K562 (cell line): ENCODE measurements at regions not wholly inside any gene's neighbourhood (a gene's known extent, or its start where the extent isn't known, plus 50 kb on each side); places are given as distances from the start of the nearest gene placed in this dataset.

Experiments
- BDP1 ChIP-seq: IDR thresholded peaks from 3 replicates; pipeline ENCODE4 v1.6.1; 2011; ENCODE audit not compliant: insufficient read length, insufficient read depth
- CCAR2 ChIP-seq: fragments of 200-400 bp; formaldehyde crosslinking; IDR thresholded peaks from 2 replicates; pipeline ENCODE4 v1.6.1; 2017; ENCODE audit warnings: mild to moderate bottlenecking, low read depth, low read length
- CREM ChIP-seq: IDR thresholded peaks from 2 replicates; pipeline ENCODE4 v1.6.1; 2014; ENCODE audit warnings: antibody characterized with exemption, low read depth
- DMBX1 ChIP-seq: fragments of 250-450 bp; sonication (Bioruptor Pico); IDR thresholded peaks from 2 replicates; pipeline ENCODE4 v1.8.0; 2022; ENCODE audit warnings: inconsistent platforms, mild to moderate bottlenecking, moderate library complexity, borderline replicate concordance
- HLTF ChIP-seq: fragments of 450-650 bp; IDR thresholded peaks from 2 replicates; pipeline ENCODE4 v1.6.1; 2016
- IRF2 ChIP-seq: sonication (generic); formaldehyde crosslinking; IDR thresholded peaks from 2 replicates; pipeline ENCODE4 v1.8.1; 2022; ENCODE audit warnings: mild to moderate bottlenecking, missing genetic modification reagents
- NR2C2 ChIP-seq, 2 experiments: fragments of 200-800 bp in 1 of 2; sonication (Bioruptor generic) in 1 of 2; sonication (generic) in 1 of 2; formaldehyde crosslinking in 1 of 2; IDR thresholded peaks; 2 replicates each; pipeline versions ENCODE4 v1.6.1 to v1.8.0; 2016 to 2022; ENCODE audit warnings: mild to moderate bottlenecking in 1 of 2, missing compliant biosample characterization in 1 of 2, missing genetic modification characterization in 1 of 2, missing genetic modification reagents in 1 of 2
- RAD51 ChIP-seq: fragments of 450-650 bp; IDR thresholded peaks from 2 replicates; pipeline ENCODE4 v1.7.1; 2016; ENCODE audit warnings: low read depth, mild to moderate bottlenecking, borderline replicate concordance
- RBM39 ChIP-seq: fragments of 200-400 bp; formaldehyde crosslinking; optimal IDR thresholded peaks from 2 replicates; pipeline ENCODE3; 2018; ENCODE audit warnings: low read depth, low read length
- SMARCA4 ChIP-seq: fragments of 450-650 bp; IDR thresholded peaks from 2 replicates; pipeline ENCODE4 v1.6.1; 2016
- TRIM24 ChIP-seq, 2 experiments: fragments of 450-650 bp; IDR thresholded peaks; 2 replicates each; pipeline ENCODE4 v1.6.1; 2016
- ZNF134 ChIP-seq: fragments of 250-450 bp; sonication (Bioruptor Pico); conservative IDR thresholded peaks from 2 replicates; pipeline ENCODE4 v1.4.0; 2020
- ZNF239 ChIP-seq: fragments of 250-450 bp; sonication (Bioruptor Pico); IDR thresholded peaks from 2 replicates; pipeline ENCODE4 v1.4.0; 2020; ENCODE audit warnings: mild to moderate bottlenecking
- ZNF384 ChIP-seq: IDR thresholded peaks from 2 replicates; pipeline ENCODE4 v1.6.1; 2012; ENCODE audit warnings: low read depth, low read length, improper control_type of control experiment
- ZNF79 ChIP-seq: fragments of 250-450 bp; sonication (Bioruptor Pico); IDR thresholded peaks from 2 replicates; pipeline ENCODE4 v1.4.0; 2020; ENCODE audit warnings: low read depth, mild to moderate bottlenecking, moderate library complexity
- TF ChIP-seq, protein P1 (sequence below): fragments of 250-450 bp; sonication (Bioruptor Pico); IDR thresholded peaks from 2 replicates; pipeline ENCODE4 v1.9.0; 2021; ENCODE audit warnings: mild to moderate bottlenecking
- TF ChIP-seq, protein P2 (sequence below): fragments of 450-650 bp; IDR thresholded peaks from 2 replicates; pipeline ENCODE4 v1.6.1; 2016; ENCODE audit warnings: low read depth, mild to moderate bottlenecking, moderate library complexity
- TF ChIP-seq, protein P3 (sequence below): fragments of 450-650 bp; IDR thresholded peaks from 2 replicates; pipeline ENCODE4 v1.7.0; 2016; ENCODE audit warnings: borderline replicate concordance
- TF ChIP-seq, protein P4 (sequence below), 2 experiments: fragments of 450-650 bp in 1 of 2; sonication (generic) in 1 of 2; formaldehyde crosslinking in 1 of 2; IDR thresholded peaks in 1 of 2; conservative IDR thresholded peaks in 1 of 2; 2 replicates each; pipeline versions ENCODE4 v1.6.1 to v1.8.1; 2016 to 2023; ENCODE audit warnings: mild to moderate bottlenecking in 2 of 2, moderate library complexity in 2 of 2, inconsistent platforms in 1 of 2, missing genetic modification reagents in 1 of 2
- TF ChIP-seq, protein P5 (sequence below): sonication (generic); IDR thresholded peaks from 2 replicates; pipeline ENCODE4 v1.6.1; 2016
- TF ChIP-seq, protein P6 (sequence below): sonication (generic); formaldehyde crosslinking; IDR thresholded peaks from 2 replicates; pipeline ENCODE4 v1.9.0; 2022; ENCODE audit warnings: mild to moderate bottlenecking, missing genetic modification reagents

DNA sequence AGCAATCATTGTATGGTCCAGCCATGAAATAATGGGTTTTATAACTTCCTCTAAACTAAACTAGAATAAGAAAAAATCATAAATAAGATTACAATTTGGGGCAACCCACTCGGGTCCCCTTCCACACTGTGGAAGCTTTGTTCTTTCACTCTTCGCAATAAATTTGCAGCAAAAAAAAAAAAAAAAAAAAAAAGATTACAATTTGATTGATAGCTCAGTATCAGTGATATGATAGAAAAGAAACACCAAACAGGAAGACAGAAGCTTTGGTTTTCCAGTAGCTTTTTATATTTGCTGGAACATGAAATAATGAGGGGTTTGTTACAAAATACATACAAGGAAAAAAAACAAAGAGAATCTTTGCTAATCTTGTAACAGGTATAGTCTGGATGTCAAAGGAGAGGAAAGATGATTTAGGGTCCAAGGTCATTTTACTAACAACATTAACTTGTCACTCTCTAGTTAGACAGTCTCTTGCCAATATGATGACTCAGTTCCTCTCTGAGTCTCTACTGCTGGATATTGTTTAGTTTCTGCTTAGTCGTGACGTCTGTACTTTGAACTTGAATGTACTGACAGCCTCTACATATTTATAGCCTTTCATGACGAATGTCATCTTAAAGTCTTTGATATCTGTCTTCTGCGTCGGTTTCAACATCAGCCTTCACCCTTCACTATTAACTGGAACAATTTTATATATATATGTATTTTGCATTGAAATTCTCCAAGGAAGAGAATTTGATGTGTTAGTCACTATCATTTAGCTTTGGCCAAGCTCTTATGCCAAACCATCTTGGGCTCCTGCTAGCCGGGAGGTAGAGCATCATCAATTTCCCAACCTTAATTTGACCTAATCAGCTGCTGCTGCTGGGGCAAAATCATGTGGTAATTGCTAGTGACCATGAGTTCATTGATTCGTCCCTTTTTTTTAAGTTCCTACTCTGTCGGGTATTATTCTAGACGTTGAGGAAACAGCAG, 213.1 kb upstream of the STXBP5 start (continued):
- TF ChIP-seq ZNF239 (CRISPR knock-in tag), result no peak
- TF ChIP-seq, protein P1, sequence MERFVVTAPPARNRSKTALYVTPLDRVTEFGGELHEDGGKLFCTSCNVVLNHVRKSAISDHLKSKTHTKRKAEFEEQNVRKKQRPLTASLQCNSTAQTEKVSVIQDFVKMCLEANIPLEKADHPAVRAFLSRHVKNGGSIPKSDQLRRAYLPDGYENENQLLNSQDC, result no peak
- no peak for TF ChIP-seq BDP1
- peak; percentile 87 for TF ChIP-seq CREM
- TF ChIP-seq, protein P2, sequence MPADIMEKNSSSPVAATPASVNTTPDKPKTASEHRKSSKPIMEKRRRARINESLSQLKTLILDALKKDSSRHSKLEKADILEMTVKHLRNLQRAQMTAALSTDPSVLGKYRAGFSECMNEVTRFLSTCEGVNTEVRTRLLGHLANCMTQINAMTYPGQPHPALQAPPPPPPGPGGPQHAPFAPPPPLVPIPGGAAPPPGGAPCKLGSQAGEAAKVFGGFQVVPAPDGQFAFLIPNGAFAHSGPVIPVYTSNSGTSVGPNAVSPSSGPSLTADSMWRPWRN, result no peak
- TF ChIP-seq, protein P3, sequence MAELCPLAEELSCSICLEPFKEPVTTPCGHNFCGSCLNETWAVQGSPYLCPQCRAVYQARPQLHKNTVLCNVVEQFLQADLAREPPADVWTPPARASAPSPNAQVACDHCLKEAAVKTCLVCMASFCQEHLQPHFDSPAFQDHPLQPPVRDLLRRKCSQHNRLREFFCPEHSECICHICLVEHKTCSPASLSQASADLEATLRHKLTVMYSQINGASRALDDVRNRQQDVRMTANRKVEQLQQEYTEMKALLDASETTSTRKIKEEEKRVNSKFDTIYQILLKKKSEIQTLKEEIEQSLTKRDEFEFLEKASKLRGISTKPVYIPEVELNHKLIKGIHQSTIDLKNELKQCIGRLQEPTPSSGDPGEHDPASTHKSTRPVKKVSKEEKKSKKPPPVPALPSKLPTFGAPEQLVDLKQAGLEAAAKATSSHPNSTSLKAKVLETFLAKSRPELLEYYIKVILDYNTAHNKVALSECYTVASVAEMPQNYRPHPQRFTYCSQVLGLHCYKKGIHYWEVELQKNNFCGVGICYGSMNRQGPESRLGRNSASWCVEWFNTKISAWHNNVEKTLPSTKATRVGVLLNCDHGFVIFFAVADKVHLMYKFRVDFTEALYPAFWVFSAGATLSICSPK, result no peak
- TF ChIP-seq HLTF, result no peak
- peak; percentile 81 for TF ChIP-seq SMARCA4
- TF ChIP-seq, protein P4, sequence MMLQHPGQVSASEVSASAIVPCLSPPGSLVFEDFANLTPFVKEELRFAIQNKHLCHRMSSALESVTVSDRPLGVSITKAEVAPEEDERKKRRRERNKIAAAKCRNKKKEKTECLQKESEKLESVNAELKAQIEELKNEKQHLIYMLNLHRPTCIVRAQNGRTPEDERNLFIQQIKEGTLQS (IDR thresholded peaks at IDR 0.05), result peak; percentile 89
- TF ChIP-seq, protein P4 (CRISPR knock-in tag; conservative IDR thresholded peaks at IDR 0.05), result no peak
- TF ChIP-seq RAD51, result no peak
- TF ChIP-seq ZNF79 (CRISPR knock-in tag), result no peak
- TF ChIP-seq TRIM24 (IDR thresholded peaks at IDR 0.05), result peak; percentile 26 to 65; a peak in 2 of 4 replicates
- no peak for TF ChIP-seq DMBX1 (CRISPR knock-in tag)
- no peak for TF ChIP-seq ZNF134
- TF ChIP-seq CCAR2, result no peak
- peak; percentile 65 for TF ChIP-seq ZNF384
- TF ChIP-seq NR2C2 (CRISPR knock-in tag; IDR thresholded peaks at IDR 0.05), result no peak
- peak; percentile 84 for TF ChIP-seq NR2C2 (tag; IDR thresholded peaks at IDR 0.05)
- no peak for TF ChIP-seq RBM39
- TF ChIP-seq IRF2 (CRISPR knock-in tag), result no peak
- TF ChIP-seq, protein P5, sequence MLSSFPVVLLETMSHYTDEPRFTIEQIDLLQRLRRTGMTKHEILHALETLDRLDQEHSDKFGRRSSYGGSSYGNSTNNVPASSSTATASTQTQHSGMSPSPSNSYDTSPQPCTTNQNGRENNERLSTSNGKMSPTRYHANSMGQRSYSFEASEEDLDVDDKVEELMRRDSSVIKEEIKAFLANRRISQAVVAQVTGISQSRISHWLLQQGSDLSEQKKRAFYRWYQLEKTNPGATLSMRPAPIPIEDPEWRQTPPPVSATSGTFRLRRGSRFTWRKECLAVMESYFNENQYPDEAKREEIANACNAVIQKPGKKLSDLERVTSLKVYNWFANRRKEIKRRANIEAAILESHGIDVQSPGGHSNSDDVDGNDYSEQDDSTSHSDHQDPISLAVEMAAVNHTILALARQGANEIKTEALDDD, result peak; percentile 98
- TF ChIP-seq, protein P6, sequence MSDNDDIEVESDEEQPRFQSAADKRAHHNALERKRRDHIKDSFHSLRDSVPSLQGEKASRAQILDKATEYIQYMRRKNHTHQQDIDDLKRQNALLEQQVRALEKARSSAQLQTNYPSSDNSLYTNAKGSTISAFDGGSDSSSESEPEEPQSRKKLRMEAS (CRISPR knock-in tag), result no peak
